DND-41 (cell line): ENCODE measurements at regions not wholly inside any gene's neighbourhood (a gene's known extent, or its start where the extent isn't known, plus 50 kb on each side); places are given as distances from the start of the nearest gene placed in this dataset.

Experiments used
- ATAC-seq: fragments of 200-7000 bp; cut with Tn5 transposase; 3 replicates; pipeline ENCODE4 v1.9.1; 2021; ENCODE audit warnings: low read depth; ENCODE audit not compliant: insufficient read depth
- DNase-seq: peaks from one replicate; pipeline ENCODE4 v3.0.0-alpha.2; 2020
- H2AFZ ChIP-seq: 2 replicates; pipeline ENCODE4 v1.6.0; 2012; ENCODE audit warnings: low read depth, low read length
- H3K27ac ChIP-seq: 2 replicates; pipeline ENCODE4 v1.5.1; 2012; ENCODE audit warnings: low read length, inconsistent platforms
- H3K27me3 ChIP-seq: fragments of 200-600 bp; sonication (generic); 2 replicates; pipeline ENCODE4 v1.6.0; 2012; ENCODE audit warnings: low read length, mild to moderate bottlenecking, inconsistent platforms; ENCODE audit not compliant: insufficient read depth, poor library complexity
- H3K36me3 ChIP-seq: 2 replicates; pipeline ENCODE4 v1.5.1; 2012; ENCODE audit warnings: low read length, inconsistent platforms; ENCODE audit not compliant: insufficient read depth
- H3K4me1 ChIP-seq: 2 replicates; pipeline ENCODE4 v1.5.1; 2012; ENCODE audit warnings: mild to moderate bottlenecking, low read length; ENCODE audit not compliant: insufficient read depth
- H3K4me2 ChIP-seq: 2 replicates; pipeline ENCODE4 v1.6.0; 2012; ENCODE audit warnings: mild to moderate bottlenecking, moderate library complexity, low read length, inconsistent platforms; ENCODE audit not compliant: insufficient read depth
- H3K4me3 ChIP-seq, 2 experiments: fragments of 200-600 bp in 1 of 2; shearing (Covaris generic) in 1 of 2; 2 replicates each; pipeline ENCODE4 v1.5.1; 2012 to 2016; ENCODE audit warnings: inconsistent platforms in 2 of 2, low read length in 2 of 2, mild to moderate bottlenecking in 2 of 2, low read depth in 1 of 2, moderate library complexity in 1 of 2
- H3K79me2 ChIP-seq: 2 replicates; pipeline ENCODE4 v1.6.0; 2012; ENCODE audit warnings: low read length, inconsistent platforms; ENCODE audit not compliant: insufficient read depth
- H3K9ac ChIP-seq: 2 replicates; pipeline ENCODE4 v1.6.0; 2012; ENCODE audit warnings: low read depth, mild to moderate bottlenecking, inconsistent platforms, low read length, moderate library complexity
- H3K9me3 ChIP-seq: 2 replicates; pipeline ENCODE4 v1.5.1; 2012; ENCODE audit warnings: low read length, moderate library complexity, mild to moderate bottlenecking, inconsistent platforms; ENCODE audit not compliant: insufficient read depth, severe bottlenecking
- H4K20me1 ChIP-seq: 2 replicates; pipeline ENCODE4 v1.6.0; 2012; ENCODE audit warnings: low read length; ENCODE audit not compliant: insufficient read depth
- CTCF ChIP-seq: IDR thresholded peaks from 2 replicates; pipeline ENCODE4 v1.5.1; 2012; ENCODE audit warnings: borderline replicate concordance, low read length, moderate library complexity, mild to moderate bottlenecking; ENCODE audit not compliant: poor library complexity, severe bottlenecking; ENCODE audit errors: extremely low read depth
- EZH2 ChIP-seq: IDR thresholded peaks from 3 replicates; pipeline ENCODE4 v1.6.1; 2012; ENCODE audit warnings: borderline replicate concordance, low read depth, mild to moderate bottlenecking, moderate library complexity, low read length, inconsistent platforms; ENCODE audit not compliant: severe bottlenecking

GRCh38 chr1:71210718-71211117 is 129.9 kb upstream of the ZRANB2 start:
- Histone ChIP-seq H3K4me1 (peaks cover 6% of the 10 kb centered on the region; the same call in 1 of the 2 replicates), H2AFZ (no peak overlapping the region), H4K20me1 (no peaks in the 10 kb centered on the region), H3K4me3 (no peak overlapping the region), H3K27me3 (no peaks in the 10 kb centered on the region), H3K36me3 (no peaks in the 10 kb centered on the region), H3K79me2 (no peaks in the 10 kb centered on the region), H3K27ac (no peak overlapping the region), H3K4me2 (no peak overlapping the region), H3K9me3 (no peaks in the 10 kb centered on the region), H3K9ac (no peak overlapping the region)
- no peak for DNase-seq
- TF ChIP-seq EZH2 (no peak), CTCF (no peak)
- no peak for ATAC-seq

GRCh38 chr1:71203241-71203640 is 122.4 kb upstream of the ZRANB2 start:
- DNase-seq: no peak
- Histone ChIP-seq H3K4me1 (peaks cover 7% of the 10 kb centered on the region; the same call in 1 of the 2 replicates), H3K4me2 (no peak overlapping the region), H3K9ac (no peak overlapping the region), H3K27me3 (no peaks in the 10 kb centered on the region), H3K9me3 (no peaks in the 10 kb centered on the region), H4K20me1 (no peaks in the 10 kb centered on the region), H3K27ac (no peak overlapping the region), H3K79me2 (no peaks in the 10 kb centered on the region), H3K4me3 (no peak overlapping the region), H2AFZ (no peak overlapping the region), H3K36me3 (no peaks in the 10 kb centered on the region)
- ATAC-seq: no peak
- no peak for TF ChIP-seq CTCF
- no peak for TF ChIP-seq EZH2

GRCh38 chr1:71200503-71200902 is 119.7 kb upstream of the ZRANB2 start:
- TF ChIP-seq EZH2: no peak
- TF ChIP-seq CTCF: no peak
- H3K27me3 ChIP-seq: no peaks in the 10 kb centered on the region
- H3K79me2 ChIP-seq: no peaks in the 10 kb centered on the region
- no peaks in the 10 kb centered on the region for H3K36me3 ChIP-seq
- H3K4me3 ChIP-seq: no peak overlapping the region
- no peak overlapping the region for H3K27ac ChIP-seq
- no peaks in the 10 kb centered on the region for H3K4me1 ChIP-seq
- no peak for ATAC-seq
- H3K9me3 ChIP-seq: no peaks in the 10 kb centered on the region
- no peaks in the 10 kb centered on the region for H4K20me1 ChIP-seq
- no peak overlapping the region for H3K9ac ChIP-seq
- no peak overlapping the region for H3K4me2 ChIP-seq
- DNase-seq: no peak
- H2AFZ ChIP-seq: no peak overlapping the region

GRCh38 chr1:71196685-71197084 is 115.8 kb upstream of the ZRANB2 start:
- Histone ChIP-seq H3K4me3 (no peak overlapping the region), H3K27ac (no peak overlapping the region), H3K9me3 (no peaks in the 10 kb centered on the region), H2AFZ (no peak overlapping the region), H3K9ac (no peak overlapping the region), H3K36me3 (no peaks in the 10 kb centered on the region), H3K79me2 (no peaks in the 10 kb centered on the region), H3K27me3 (no peaks in the 10 kb centered on the region), H4K20me1 (no peaks in the 10 kb centered on the region), H3K4me1 (no peaks in the 10 kb centered on the region), H3K4me2 (no peak overlapping the region)
- TF ChIP-seq EZH2 (no peak), CTCF (peak; percentile 46)
- DNase-seq: no peak
- no peak for ATAC-seq
